Femur (tissue), 1 donor: ENCODE measurements at regions not wholly inside any gene's neighbourhood (a gene's known extent, or its start where the extent isn't known, plus 50 kb on each side); places are given as distances from the start of the nearest gene placed in this dataset.

ENCODE experiments used
- DNase-seq: peaks from one replicate; pipeline ENCODE4 v3.0.0-alpha.2; 2017

- no peak for DNase-seq
These were observed 91.4 kb downstream of the SUDS3 start for GRCh38 chr12:118467641-118468305.

DNA sequence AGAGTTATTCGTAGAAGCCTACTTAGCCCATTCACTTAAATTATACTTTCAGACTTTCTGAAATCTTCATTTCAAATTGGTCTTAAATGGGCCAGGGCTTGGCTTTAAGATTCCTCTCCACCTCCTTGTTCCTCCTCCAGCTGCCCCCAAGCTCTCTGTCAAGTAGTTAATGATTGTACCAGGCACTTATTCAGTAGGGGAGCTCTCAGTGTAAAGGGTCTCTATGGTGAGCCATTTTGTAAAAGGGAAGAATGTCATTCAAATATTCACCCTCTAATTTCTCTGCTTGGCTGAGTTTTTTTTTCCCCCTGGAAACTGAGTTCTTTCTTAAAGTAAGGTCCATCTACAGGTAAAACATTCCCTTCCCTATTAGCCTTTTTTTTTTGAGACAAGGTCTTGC is 96.6 kb downstream of the SUDS3 start:
- no peak for DNase-seq

DNA sequence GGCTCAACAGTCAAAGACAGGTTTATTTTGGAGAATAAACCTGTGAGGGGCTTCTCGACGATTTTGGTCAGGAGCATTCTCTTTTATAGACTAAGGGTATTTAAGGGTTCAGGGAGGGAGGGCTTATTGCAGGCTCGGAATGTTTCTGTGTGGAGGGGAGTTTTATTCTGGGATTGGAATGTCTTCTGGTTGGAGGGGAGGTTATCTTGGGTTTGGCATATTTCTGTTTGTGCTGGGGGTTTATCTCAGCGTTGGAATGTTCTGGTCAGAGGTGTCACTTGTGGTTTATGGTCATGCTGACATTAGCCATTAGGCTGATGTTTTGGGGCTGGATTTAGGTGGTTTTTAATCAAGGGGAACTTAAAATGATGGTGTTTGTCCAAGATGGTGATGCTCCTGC is 103.9 kb downstream of the SUDS3 start:
- no peak for DNase-seq

DNA sequence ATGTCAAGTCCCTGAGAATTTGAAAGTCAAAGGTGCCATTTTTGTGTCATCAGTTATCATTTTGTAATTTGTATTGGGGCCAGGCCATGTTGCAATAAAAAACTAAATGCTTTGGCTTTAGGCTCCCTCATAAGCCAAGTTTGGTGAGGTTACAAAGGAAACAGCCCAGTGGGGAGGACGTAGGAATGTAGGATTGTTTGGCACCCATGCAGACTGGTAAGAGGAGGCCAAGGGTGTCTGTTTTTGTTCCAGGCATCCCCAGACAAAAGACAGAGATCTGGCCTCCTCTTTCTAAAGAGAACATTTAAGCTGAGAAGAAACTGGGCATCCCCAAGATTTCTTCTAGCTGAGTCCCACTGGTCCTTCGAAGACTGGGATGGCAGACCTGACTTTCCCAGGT is 111.7 kb downstream of the SUDS3 start:
- DNase-seq = no peak

GRCh38 chr12:118493962-118494361 is 117.6 kb downstream of the SUDS3 start:
- DNase-seq = no peak

DNA sequence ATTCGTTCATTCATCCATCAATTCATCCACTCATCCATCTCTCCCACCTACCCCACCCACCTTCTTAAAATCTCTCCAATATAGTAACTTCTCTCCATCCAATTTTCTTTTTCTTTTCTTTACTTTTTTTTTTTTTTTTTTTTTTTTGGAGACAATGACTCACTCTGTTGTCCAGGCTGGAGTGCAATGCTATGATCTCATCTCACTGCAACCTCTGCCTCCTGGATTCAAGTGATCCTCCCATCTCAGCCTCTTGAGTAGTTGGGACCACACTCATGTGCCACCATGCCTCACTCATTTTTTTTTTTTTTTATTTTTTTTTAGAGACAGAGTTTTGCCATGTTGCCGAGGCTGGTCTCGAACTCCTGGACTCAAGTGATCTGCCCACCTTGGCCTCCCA is 118.4 kb downstream of the SUDS3 start:
- no peak for DNase-seq

DNA sequence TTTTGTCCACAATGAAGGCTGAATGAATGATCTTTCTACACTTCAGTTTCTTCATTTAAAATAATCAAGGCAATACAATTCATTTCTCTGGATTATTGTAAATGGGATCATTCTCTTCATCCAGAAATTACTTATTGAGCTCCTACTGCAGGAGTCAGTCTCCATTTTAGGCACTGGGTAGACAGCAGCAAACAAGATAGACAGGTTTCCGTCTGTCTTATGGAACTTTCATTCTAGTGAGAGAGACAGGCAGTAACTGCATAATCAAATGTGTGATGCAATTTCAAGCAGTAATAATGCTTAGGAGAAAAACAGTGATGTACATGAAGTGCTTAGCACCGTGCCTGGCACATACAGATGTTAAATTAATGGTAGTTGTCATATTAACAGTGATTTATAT is 118.9 kb downstream of the SUDS3 start:
- no peak for DNase-seq

GRCh38 chr12:118498171-118498570 is 121.8 kb downstream of the SUDS3 start:
- no peak for DNase-seq

GRCh38 chr12:118500299-118500698 is 123.9 kb downstream of the SUDS3 start:
- DNase-seq = no peak

DNA sequence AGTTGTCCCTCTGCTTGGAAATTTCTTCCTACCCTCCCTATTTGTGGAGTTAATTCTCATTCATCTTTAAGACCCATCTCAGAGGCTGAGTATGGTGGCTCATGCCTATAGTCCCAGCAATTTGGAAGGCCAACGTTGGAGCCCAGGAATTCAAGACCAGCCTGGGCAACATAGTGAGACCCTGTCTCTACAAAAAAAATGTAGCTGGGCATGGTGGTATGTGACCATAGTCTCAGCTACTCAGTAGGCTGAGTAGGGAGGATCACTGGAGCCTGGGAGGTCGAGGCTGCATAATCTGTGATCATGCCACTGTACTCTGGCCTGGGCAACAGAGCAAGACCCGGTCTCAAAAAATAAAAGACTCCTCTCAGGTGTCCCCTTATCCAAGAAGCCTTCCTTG is 125.1 kb downstream of the SUDS3 start:
- DNase-seq = no peak

DNA sequence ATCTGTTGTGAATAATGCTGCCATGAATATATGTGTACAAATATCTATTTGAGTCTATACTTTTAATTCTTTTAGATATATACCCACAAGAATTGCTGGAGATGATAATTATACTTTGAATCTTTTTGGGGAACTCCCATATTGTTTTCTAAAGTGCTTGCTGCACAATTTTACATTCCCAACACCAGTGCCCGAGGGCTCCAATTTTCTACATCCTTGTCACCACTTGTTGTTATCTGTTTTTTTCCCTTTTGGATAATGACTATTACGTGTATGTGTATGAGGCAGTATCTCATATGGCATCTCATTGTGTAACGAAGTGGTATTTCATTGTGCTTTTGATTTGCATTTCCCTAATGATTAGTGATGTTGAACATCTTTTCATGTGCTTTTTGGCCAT is 127.1 kb downstream of the SUDS3 start:
- no peak for DNase-seq

DNA sequence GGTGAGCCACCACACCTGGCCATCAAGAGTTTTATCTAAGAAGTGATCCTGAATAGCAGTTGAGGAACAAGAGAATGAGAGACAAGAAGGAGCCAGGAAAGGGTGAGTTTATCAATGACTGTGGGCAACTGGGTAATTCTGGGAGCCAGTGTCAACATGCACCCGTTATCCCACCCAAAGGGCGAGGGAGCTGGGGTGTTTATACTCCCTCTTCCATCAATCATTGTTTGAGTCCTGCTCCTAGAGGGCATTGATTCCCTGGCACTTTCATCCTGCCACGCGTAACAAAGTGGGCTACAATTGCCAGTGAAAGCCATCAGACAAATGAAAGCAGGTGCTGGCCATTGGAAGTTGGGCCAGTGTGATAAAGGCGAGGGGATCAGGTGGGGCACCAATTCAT is 136.3 kb downstream of the SUDS3 start:
- no peak for DNase-seq

- no peak for DNase-seq
These were observed 137.3 kb downstream of the SUDS3 start for GRCh38 chr12:118513611-118514010.

- DNase-seq = no peak
These were observed 137.9 kb downstream of the SUDS3 start for GRCh38 chr12:118514297-118514696.

- no peak for DNase-seq
These were observed 144.1 kb downstream of the SUDS3 start for GRCh38 chr12:118520214-118521035.

GRCh38 chr12:118521036-118521370 is 144.6 kb downstream of the SUDS3 start:
- no peak for DNase-seq

DNA sequence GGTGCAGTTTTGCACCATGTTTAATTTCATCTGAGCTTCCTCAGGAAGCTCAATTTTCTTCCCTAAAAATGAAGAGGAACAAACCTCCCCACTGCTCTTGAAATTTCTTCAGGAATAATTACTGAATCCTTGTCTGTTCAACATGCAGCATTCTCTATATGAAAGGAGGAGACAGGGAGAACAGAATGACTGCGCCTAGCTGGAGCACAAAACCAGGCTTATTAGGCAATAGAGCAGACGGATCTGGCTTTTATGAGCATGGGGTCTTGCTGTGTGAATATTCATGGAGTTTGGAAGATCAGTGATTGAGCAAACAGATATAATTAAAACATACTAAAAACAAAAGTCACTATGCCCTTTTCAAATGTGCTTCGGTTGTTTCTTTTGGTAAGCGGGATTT is 148.1 kb downstream of the SUDS3 start:
- no peak for DNase-seq

GRCh38 chr12:118525216-118525615 is 148.9 kb downstream of the SUDS3 start:
- DNase-seq = no peak

DNA sequence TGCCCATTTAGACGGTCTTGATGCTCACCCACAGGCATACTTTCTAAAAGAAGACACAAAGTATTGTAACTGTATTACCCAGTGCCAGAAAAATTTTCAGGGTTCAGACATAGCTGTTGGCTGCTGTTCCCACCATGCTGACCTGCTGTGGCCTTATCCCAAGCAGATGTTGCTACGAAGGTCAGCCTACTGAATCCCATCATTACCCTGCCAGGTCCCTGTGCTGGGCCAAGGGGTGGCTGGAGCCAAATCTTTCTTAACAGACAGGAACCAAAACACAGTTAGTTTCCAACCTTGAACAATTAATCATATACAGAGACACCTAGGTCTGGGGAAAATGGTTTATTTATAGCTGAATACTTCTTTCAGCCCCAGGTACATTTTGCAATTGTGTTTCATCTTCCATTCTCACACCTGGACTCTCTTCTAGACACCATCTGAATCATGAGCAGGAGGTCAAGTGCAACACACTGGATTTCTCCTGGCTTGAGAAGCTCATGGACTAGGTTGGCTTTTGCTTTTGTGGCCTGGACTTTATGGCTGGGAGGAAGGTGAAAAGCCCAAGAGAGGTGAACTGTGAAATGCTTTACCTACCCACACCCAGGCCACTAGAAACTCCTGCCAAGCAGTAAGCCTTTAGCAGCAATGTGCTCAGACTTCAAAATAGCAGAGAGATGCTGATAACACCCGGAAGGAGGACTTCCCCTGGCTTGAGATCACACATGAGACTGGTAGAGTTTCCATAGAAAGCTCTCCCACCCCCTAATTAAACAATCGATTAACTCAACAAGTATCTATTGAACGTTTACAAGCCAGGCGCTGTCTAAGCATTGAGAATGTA is 150.1 kb downstream of the SUDS3 start:
- DNase-seq = no peak

GRCh38 chr12:118527310-118527709 is 151.0 kb downstream of the SUDS3 start:
- no peak for DNase-seq

- no peak for DNase-seq
These were observed 152.3 kb downstream of the SUDS3 start for GRCh38 chr12:118528625-118529024.

- no peak for DNase-seq
These were observed 157.6 kb downstream of the SUDS3 start for GRCh38 chr12:118534003-118534402.

GRCh38 chr12:118536306-118536906 is 160.1 kb downstream of the SUDS3 start:
- no peak for DNase-seq
